Spleen (tissue), 11 donors: ENCODE measurements at regions not wholly inside any gene's neighbourhood (a gene's known extent, or its start where the extent isn't known, plus 50 kb on each side); places are given as distances from the start of the nearest gene placed in this dataset.

Experiments used
- DNase-seq: peaks from one replicate; pipeline ENCODE4 v3.0.0-alpha.2; 2020
- H3K27ac ChIP-seq, 8 donors: fragments of 200-600 bp; sonication (generic) in 7 of 8; 1 replicate in 4 of 8; 2 replicates in 4 of 8; pipeline versions ENCODE4 v1.5.0 to v1.8.0; 2016 to 2021; ENCODE audit warnings: inconsistent platforms in 4 of 8, mild to moderate bottlenecking in 4 of 8, moderate library complexity in 1 of 8
- H3K27me3 ChIP-seq, 7 donors: fragments of 200-600 bp; sonication (generic) in 6 of 7; replicated peaks in 1 of 7; 1 replicate in 4 of 7; 2 replicates in 3 of 7; pipeline versions ENCODE4 v1.5.0 to v1.8.0; 2016 to 2021; ENCODE audit warnings: inconsistent platforms in 3 of 7, mild to moderate bottlenecking in 1 of 7
- H3K36me3 ChIP-seq, 6 donors: fragments of 200-600 bp; sonication (generic) in 5 of 6; 1 replicate in 4 of 6; 2 replicates in 2 of 6; pipeline versions ENCODE4 v1.5.0 to v1.8.0; 2016 to 2021; ENCODE audit warnings: inconsistent platforms in 2 of 6
- H3K4me1 ChIP-seq, 6 donors: fragments of 200-600 bp; sonication (generic) in 5 of 6; 1 replicate in 3 of 6; 2 replicates in 3 of 6; pipeline versions ENCODE4 v1.5.0 to v1.8.0; 2016 to 2021; ENCODE audit warnings: inconsistent platforms in 3 of 6
- H3K4me3 ChIP-seq, 8 donors: fragments of 200-600 bp; sonication (generic) in 7 of 8; 1 replicate in 4 of 8; 2 replicates in 4 of 8; pipeline versions ENCODE4 v1.5.0 to v1.8.0; 2016 to 2021; ENCODE audit warnings: inconsistent platforms in 4 of 8, mild to moderate bottlenecking in 4 of 8, moderate library complexity in 2 of 8
- H3K9me3 ChIP-seq, 8 donors: fragments of 200-600 bp; sonication (generic) in 7 of 8; 1 replicate in 4 of 8; 2 replicates in 4 of 8; pipeline versions ENCODE4 v1.5.0 to v1.8.0; 2016 to 2021; ENCODE audit warnings: inconsistent platforms in 4 of 8
- CTCF ChIP-seq, 11 experiments: fragments of 200-600 bp in 7 of 11; fragments of 450-650 bp in 4 of 11; sonication (generic) in 4 of 11; IDR thresholded peaks in 8 of 11; conservative IDR thresholded peaks in 3 of 11; 1 replicate in 7 of 11; 2 replicates in 4 of 11; pipeline versions ENCODE4 v1.4.0 to v1.8.0; 2016 to 2021; ENCODE audit warnings: antibody characterized with exemption in 11 of 11, inconsistent platforms in 4 of 11, mild to moderate bottlenecking in 1 of 11
- POLR2A ChIP-seq, 3 donors: fragments of 450-650 bp; IDR thresholded peaks; one replicate each; pipeline ENCODE4 v1.5.1; 2017; ENCODE audit warnings: antibody characterized with exemption in 3 of 3, mild to moderate bottlenecking in 1 of 3
- POLR2AphosphoS5 ChIP-seq, 3 donors: sonication (generic); formaldehyde crosslinking; IDR thresholded peaks; one replicate each; pipeline ENCODE4 v1.5.1; 2017; ENCODE audit warnings: antibody characterized with exemption in 3 of 3
- whole genome bisulfite sequencing, 5 donors: extraction: QIAGEN DNeasy Blood & Tissue Kit in 3 of 5; methylation state at CpG; one replicate each; pipeline versions ENCODE4 v1.1.5 to v1.1.7; 2013 to 2018; 5-methylcytosine and 5-hydroxymethylcytosine counted together
- intact Hi-C: fragments of 100-400 bp; cut with DNase I; formaldehyde crosslinking; loops from one replicate; pipeline ENCODE4 v1.15.0; 2023; ENCODE audit warnings: low total_unique reads
- donor health status: healthy with polysubstance abuse.
- donor health status: DM: no; HTN: no; CAD: no; lungs with moderate emphysema.
- donor health status: DM: no; HTN: no; CAD: no.
- donor health status: Bipolar disorder and iron deficiency.
- donor health status: healthy.
- donor health status: DM: no; HTN: no; CAD: no.
- donor health status: DM: yes; HTN: yes; CAD: no.

- 85 to 96% (median 94%) methylated on average over 3 of the region's 3 CpGs for WGBS, 5 donors
- Histone ChIP-seq H3K4me3 (no peak overlapping the region), H3K4me1 (no peaks in the 10 kb centered on the region), H3K27ac (no peak overlapping the region), H3K9me3 (peaks cover 0 to 36% (median 14%) of the 10 kb centered on the region in 8 donors), H3K36me3 (no peaks in the 10 kb centered on the region), H3K27me3 (no peaks in the 10 kb centered on the region)
- DNase-seq: no peak
- TF ChIP-seq CTCF (IDR thresholded peaks at IDR 0.05 in 8 of 11, conservative IDR thresholded peaks at IDR 0.05 in 3 of 11) (no peak), POLR2A (IDR thresholded peaks at IDR 0.05) (no peak), POLR2AphosphoS5 (IDR thresholded peaks at IDR 0.05) (no peak)
- intact Hi-C loops: no loop called here
Observed at GRCh38 chr2:146305164-146305563, 1539.7 kb upstream of the ACVR2A start.

- Histone ChIP-seq H3K27me3 (no peaks in the 10 kb centered on the region), H3K9me3 (peaks cover 0 to 67% (median 31%) of the 10 kb centered on the region in 8 donors), H3K27ac (no peak overlapping the region), H3K4me3 (no peak overlapping the region), H3K4me1 (no peaks in the 10 kb centered on the region), H3K36me3 (no peaks in the 10 kb centered on the region)
- intact Hi-C loops: no loop called here
- 81 to 91% (median 83%) methylated on average over 2 of the region's 2 CpGs for WGBS, 5 donors
- TF ChIP-seq POLR2AphosphoS5 (IDR thresholded peaks at IDR 0.05) (no peak), POLR2A (IDR thresholded peaks at IDR 0.05) (no peak), CTCF (IDR thresholded peaks at IDR 0.05 in 8 of 11, conservative IDR thresholded peaks at IDR 0.05 in 3 of 11) (no peak)
- no peak for DNase-seq
Observed at GRCh38 chr2:146301287-146301686, 1543.5 kb upstream of the ACVR2A start.

GRCh38 chr2:146295080-146295670, 1549.7 kb upstream of the ACVR2A start:
- Histone ChIP-seq H3K27ac (no peak overlapping the region), H3K4me3 (no peak overlapping the region), H3K27me3 (no peaks in the 10 kb centered on the region), H3K36me3 (no peaks in the 10 kb centered on the region), H3K4me1 (no peaks in the 10 kb centered on the region), H3K9me3 (peaks cover 3 to 63% (median 40%) of the 10 kb centered on the region in 8 donors)
- 91 to 100% (median 95%) methylated on average over 1 of the region's 1 CpG for WGBS, 5 donors
- intact Hi-C loops: no loop called here
- TF ChIP-seq CTCF (IDR thresholded peaks at IDR 0.05 in 8 of 11, conservative IDR thresholded peaks at IDR 0.05 in 3 of 11) (no peak), POLR2A (IDR thresholded peaks at IDR 0.05) (no peak), POLR2AphosphoS5 (IDR thresholded peaks at IDR 0.05) (no peak)
- no peak for DNase-seq

GRCh38 chr2:146287281-146287680, 1557.5 kb upstream of the ACVR2A start:
- peaks cover 0 to 37% (median 7%) of the 10 kb centered on the region in 8 donors for H3K9me3 ChIP-seq
- no peak for DNase-seq
- no peak for TF ChIP-seq POLR2AphosphoS5 (IDR thresholded peaks at IDR 0.05)
- TF ChIP-seq CTCF (IDR thresholded peaks at IDR 0.05 in 8 of 11, conservative IDR thresholded peaks at IDR 0.05 in 3 of 11): no peak
- TF ChIP-seq POLR2A (IDR thresholded peaks at IDR 0.05): no peak
- H3K27ac ChIP-seq: no peak overlapping the region
- H3K4me3 ChIP-seq: no peak overlapping the region
- no peaks in the 10 kb centered on the region for H3K27me3 ChIP-seq
- H3K36me3 ChIP-seq: no peaks in the 10 kb centered on the region
- no peaks in the 10 kb centered on the region for H3K4me1 ChIP-seq
- 86 to 97% (median 91%) methylated on average over 1 of the region's 1 CpG for WGBS, 5 donors
- intact Hi-C loops: no loop called here
